ENCODE measurements at regions not wholly inside any gene's neighbourhood (a gene's known extent, or its start where the extent isn't known, plus 50 kb on each side); places are given as distances from the start of the nearest gene placed in this dataset.

- no peak overlapping the region for H3K4me2 ChIP-seq
- no peak overlapping the region for H3K4me3 ChIP-seq
- no peak for DNase-seq (ENCODE audit: low read depth in 1 of 2, low spot score in 1 of 2)
- H3K9me3 ChIP-seq = no peaks in the 10 kb centered on the region
- FAIRE-seq = no peak
- no peaks in the 10 kb centered on the region for H3K4me1 ChIP-seq
- CTCF ChIA-PET = interaction anchor here (0.6 to 2.1 kb wide), 4 partner anchors 9 to 817 kb away, joined by 3 to 16 read pairs (median 4); no protein-coding TSS in a partner anchor
- POLR2A ChIA-PET = no interaction called here
- H3K27ac ChIP-seq = no peak overlapping the region
- ATAC-seq = no peak
- no peak for TF ChIP-seq REST (IDR thresholded peaks at IDR 0.05)
- TF ChIP-seq POLR2AphosphoS2 (conservative IDR thresholded peaks at IDR 0.05; ENCODE audit: low read length) = no peak
- no peak for TF ChIP-seq CHD4 (IDR thresholded peaks at IDR 0.05; ENCODE audit: borderline replicate concordance)
- no peak for TF ChIP-seq HOXB13 (CRISPR knock-in tag; IDR thresholded peaks at IDR 0.05; ENCODE audit: low read depth)
- TF ChIP-seq KDM1A (IDR thresholded peaks at IDR 0.05; ENCODE audit: low read depth) = no peak
- TF ChIP-seq HOXA7 (CRISPR knock-in tag; IDR thresholded peaks at IDR 0.05) = no peak
- TF ChIP-seq SREBF2 (IDR thresholded peaks at IDR 0.05) = no peak
- 8% methylated on average over 3 of the region's 3 CpGs for WGBS (ENCODE audit: missing lambda C conversion rate)
Measured at GRCh38 chr18:60686142-60686541, 313.6 kb upstream of the MC4R start.

GRCh38 chr18:60691061-60691460, 318.5 kb upstream of the MC4R start:
- no peak for FAIRE-seq
- POLR2A ChIA-PET = no interaction called here

GRCh38 chr18:60693426-60693825, 320.9 kb upstream of the MC4R start:
- CTCF ChIA-PET = no interaction called here
- no peaks in the 10 kb centered on the region for H3K9me3 ChIP-seq
- POLR2A ChIA-PET = no interaction called here
- H3K4me2 ChIP-seq = no peak overlapping the region
- no peak for FAIRE-seq
- H3K4me1 ChIP-seq = no peaks in the 10 kb centered on the region
- no peak for ATAC-seq
- no peak overlapping the region for H3K4me3 ChIP-seq
- no peak for DNase-seq (ENCODE audit: low read depth in 1 of 2, low spot score in 1 of 2)
- no peak overlapping the region for H3K27ac ChIP-seq
- 30% methylated on average over 5 of the region's 5 CpGs for WGBS (ENCODE audit: missing lambda C conversion rate)
- no peak for TF ChIP-seq NR3C1 (IDR thresholded peaks at IDR 0.05)
- TF ChIP-seq REST (IDR thresholded peaks at IDR 0.05) = no peak
- TF ChIP-seq CHD4 (IDR thresholded peaks at IDR 0.05; ENCODE audit: borderline replicate concordance) = no peak
- TF ChIP-seq FOSB (CRISPR knock-in tag; IDR thresholded peaks at IDR 0.05) = no peak
- TF ChIP-seq MAFK (IDR thresholded peaks at IDR 0.05; ENCODE audit: partially characterized antibody) = no peak
- no peak for TF ChIP-seq ZNF302 (CRISPR knock-in tag; IDR thresholded peaks at IDR 0.05)
- TF ChIP-seq ELK1 (IDR thresholded peaks at IDR 0.05; ENCODE audit: low read depth, low read length) = no peak

More at GRCh38 chr18:60691061-60691460, 318.5 kb upstream of the MC4R start:
- Histone ChIP-seq H3K4me1 (no peaks in the 10 kb centered on the region), H3K27ac (no peak overlapping the region), H3K4me2 (no peak overlapping the region), H3K9me3 (no peaks in the 10 kb centered on the region), H3K4me3 (no peak overlapping the region)
- DNase-seq (ENCODE audit: low read depth in 1 of 2, low spot score in 1 of 2) (no peak), ATAC-seq (no peak)
- no peak for TF ChIP-seq SREBF2 (IDR thresholded peaks at IDR 0.05)
- no peak for TF ChIP-seq RFX5 (IDR thresholded peaks at IDR 0.05)
- no peak for TF ChIP-seq RNF2 (IDR thresholded peaks at IDR 0.05; ENCODE audit: borderline replicate concordance, low read depth)
- TF ChIP-seq HES2 (IDR thresholded peaks at IDR 0.05) = no peak
- CTCF ChIA-PET = no interaction called here
